Body of pancreas (tissue), 4 donors: ENCODE measurements at regions not wholly inside any gene's neighbourhood (a gene's known extent, or its start where the extent isn't known, plus 50 kb on each side); places are given as distances from the start of the nearest gene placed in this dataset.

Experiments
- CTCF ChIP-seq, 7 experiments: fragments of 450-650 bp in 4 of 7; fragments of 200-600 bp in 3 of 7; sonication (generic) in 3 of 7; IDR thresholded peaks; one replicate each; pipeline ENCODE4 v1.5.1; 2016 to 2019; ENCODE audit warnings: antibody characterized with exemption in 7 of 7
- POLR2A ChIP-seq, 3 donors: fragments of 450-650 bp; IDR thresholded peaks; one replicate each; pipeline ENCODE4 v1.6.1; 2016; ENCODE audit warnings: antibody characterized with exemption in 3 of 3, mild to moderate bottlenecking in 2 of 3

- no peak for TF ChIP-seq CTCF (IDR thresholded peaks at IDR 0.05)
- TF ChIP-seq POLR2A (IDR thresholded peaks at IDR 0.05): no peak
These were observed 300.5 kb downstream of the MIAT start for GRCh38 chr22:26957897-26958296.
